H1 (cell line): ENCODE measurements at regions not wholly inside any gene's neighbourhood (a gene's known extent, or its start where the extent isn't known, plus 50 kb on each side); places are given as distances from the start of the nearest gene placed in this dataset.

Experiments
- CTCF ChIA-PET: fragments of 300-600 bp; sonication (Branson Sonifier 250); formaldehyde crosslinking; loops from one replicate; lab custom pipeline; 2021; ENCODE audit not compliant: partially characterized antibody; lab: Charles Lee
- POLR2A ChIA-PET: fragments of 300-600 bp; sonication (Branson Sonifier 250); formaldehyde crosslinking; loops from one replicate; lab custom pipeline; 2021; ENCODE audit warnings: inconsistent platforms; ENCODE audit not compliant: partially characterized antibody; lab: Charles Lee
- DNase-seq, 2 experiments: peaks; one replicate each; pipeline versions ENCODE4 v3.0.0 to v3.0.0-alpha.2; 2010 to 2022; ENCODE audit warnings: low spot score in 2 of 2, low read depth in 1 of 2, mixed read lengths in 1 of 2
- FAIRE-seq: peaks from 2 replicates; lab custom pipeline; 2011; peaks lifted over from hg19 to GRCh38; lab: Jason Lieb, UNC
- H2AFZ ChIP-seq: 2 replicates; pipeline ENCODE4 v1.8.1; 2012; ENCODE audit warnings: low read length, inconsistent platforms
- H2AK5ac ChIP-seq: 2 replicates; pipeline ENCODE4 v1.6.1; 2013; ENCODE audit warnings: low read depth, low read length
- H2BK120ac ChIP-seq: replicated peaks from 2 replicates; pipeline ENCODE3; 2013; ENCODE audit warnings: low read depth, low read length, inconsistent platforms
- H2BK12ac ChIP-seq: 2 replicates; pipeline ENCODE4 v1.6.1; 2013; ENCODE audit warnings: low read depth, low read length
- H2BK15ac ChIP-seq: 2 replicates; pipeline ENCODE4 v1.6.1; 2013; ENCODE audit warnings: low read length
- H2BK20ac ChIP-seq: 2 replicates; pipeline ENCODE4 v1.6.1; 2013; ENCODE audit warnings: low read length
- H2BK5ac ChIP-seq: 2 replicates; pipeline ENCODE4 v1.6.1; 2013; ENCODE audit warnings: low read depth, low read length
- H3K14ac ChIP-seq: 2 replicates; pipeline ENCODE4 v1.6.1; 2013; ENCODE audit warnings: inconsistent platforms; ENCODE audit not compliant: insufficient read length
- H3K18ac ChIP-seq: 2 replicates; pipeline ENCODE4 v1.6.1; 2013; ENCODE audit warnings: low read length; ENCODE audit errors: extremely low read depth
- H3K23ac ChIP-seq: 2 replicates; pipeline ENCODE4 v1.6.1; 2013; ENCODE audit warnings: inconsistent platforms; ENCODE audit not compliant: insufficient read length
- H3K23me2 ChIP-seq: 2 replicates; pipeline ENCODE4 v1.6.1; 2013; ENCODE audit warnings: low read depth, low read length
- H3K27ac ChIP-seq: 2 replicates; pipeline ENCODE4 v1.6.1; 2011; ENCODE audit warnings: low read depth, low read length, inconsistent platforms
- H3K27me3 ChIP-seq, 4 experiments: replicated peaks in 1 of 4; 1 replicate in 1 of 4; 2 replicates in 3 of 4; pipeline versions ENCODE4 v1.6.1 to v1.8.1; 2011 to 2013; ENCODE audit warnings: low read length in 3 of 4, mild to moderate bottlenecking in 3 of 4, inconsistent platforms in 2 of 4, mixed read lengths in 2 of 4, moderate library complexity in 1 of 4; ENCODE audit not compliant: control insufficient read depth in 3 of 4, insufficient read depth in 3 of 4; ENCODE audit errors: extremely low read depth in 1 of 4
- H3K36me3 ChIP-seq, 4 experiments: 2 replicates each; pipeline versions ENCODE4 v1.6.1 to v1.8.1; 2011 to 2013; ENCODE audit warnings: mild to moderate bottlenecking in 4 of 4, low read length in 3 of 4, moderate library complexity in 2 of 4, control low read depth in 1 of 4, inconsistent platforms in 1 of 4; ENCODE audit not compliant: insufficient read depth in 4 of 4, control insufficient read depth in 2 of 4
- H3K4ac ChIP-seq: replicated peaks from 2 replicates; pipeline ENCODE3; 2013; ENCODE audit warnings: low read length, low read depth, mixed read lengths, inconsistent platforms; ENCODE audit not compliant: insufficient read length
- H3K4me1 ChIP-seq, 4 experiments: replicated peaks in 1 of 4; 1 replicate in 1 of 4; 2 replicates in 3 of 4; pipeline versions ENCODE4 v1.6.1 to v1.8.1; 2011 to 2013; ENCODE audit warnings: low read length in 3 of 4, inconsistent platforms in 2 of 4, mixed read lengths in 1 of 4; ENCODE audit not compliant: insufficient read depth in 4 of 4, control insufficient read depth in 3 of 4
- H3K4me2 ChIP-seq, 2 experiments: 2 replicates each; pipeline versions ENCODE4 v1.6.1 to v1.8.1; 2011 to 2013; ENCODE audit warnings: low read depth in 2 of 2, low read length in 2 of 2, control low read depth in 1 of 2, inconsistent platforms in 1 of 2, mild to moderate bottlenecking in 1 of 2; ENCODE audit not compliant: insufficient read depth in 1 of 2
- H3K4me3 ChIP-seq, 4 experiments: fragments of 200-600, 300-600 bp in 1 of 4; sonication (generic), shearing (Covaris generic), sonication (Bioruptor Twin) in 1 of 4; 2 replicates each; pipeline versions ENCODE4 v1.5.1 to v1.8.1; 2011 to 2016; ENCODE audit warnings: low read length in 4 of 4, low read depth in 3 of 4, control low read depth in 2 of 4, inconsistent platforms in 2 of 4, mild to moderate bottlenecking in 2 of 4, mixed read lengths in 1 of 4, moderate library complexity in 1 of 4; ENCODE audit not compliant: insufficient read depth in 2 of 4; ENCODE audit errors: extremely low read depth in 1 of 4
- H3K56ac ChIP-seq: replicated peaks from 2 replicates; pipeline ENCODE3; 2013; ENCODE audit warnings: low read depth, mild to moderate bottlenecking, mixed read lengths, low read length, inconsistent platforms; ENCODE audit not compliant: insufficient read length
- H3K79me1 ChIP-seq: 2 replicates; pipeline ENCODE4 v1.6.1; 2013; ENCODE audit warnings: low read depth, low read length, control low read depth
- H3K79me2 ChIP-seq, 2 experiments: 2 replicates each; pipeline versions ENCODE4 v1.6.1 to v1.8.1; 2012 to 2013; ENCODE audit warnings: low read length in 2 of 2, mild to moderate bottlenecking in 2 of 2, inconsistent platforms in 1 of 2; ENCODE audit not compliant: insufficient read depth in 2 of 2, control insufficient read depth in 1 of 2
- H3K9ac ChIP-seq, 4 experiments: replicated peaks in 1 of 4; 1 replicate in 1 of 4; 2 replicates in 3 of 4; pipeline versions ENCODE4 v1.6.1 to v1.8.1; 2011 to 2013; ENCODE audit warnings: low read depth in 3 of 4, low read length in 3 of 4, control low read depth in 2 of 4, mild to moderate bottlenecking in 2 of 4, moderate library complexity in 2 of 4, inconsistent platforms in 1 of 4; ENCODE audit errors: extremely low read depth in 1 of 4
- H3K9me3 ChIP-seq, 2 experiments: 2 replicates each; pipeline versions ENCODE4 v1.6.1 to v1.8.1; 2012 to 2013; ENCODE audit warnings: mild to moderate bottlenecking in 2 of 2, moderate library complexity in 2 of 2, control low read depth in 1 of 2, inconsistent platforms in 1 of 2, low read depth in 1 of 2, low read length in 1 of 2, mixed read lengths in 1 of 2; ENCODE audit not compliant: insufficient read depth in 2 of 2
- H4K20me1 ChIP-seq, 2 experiments: replicated peaks in 1 of 2; 2 replicates each; pipeline versions ENCODE3 to v1.8.1; 2011 to 2013; ENCODE audit warnings: inconsistent platforms in 2 of 2, low read length in 2 of 2, mild to moderate bottlenecking in 1 of 2; ENCODE audit not compliant: insufficient read depth in 2 of 2, control insufficient read depth in 1 of 2
- H4K5ac ChIP-seq: 2 replicates; pipeline ENCODE4 v1.6.1; 2013; ENCODE audit warnings: low read length, low read depth, mixed read lengths, inconsistent platforms; ENCODE audit not compliant: insufficient read length
- H4K8ac ChIP-seq: 2 replicates; pipeline ENCODE4 v1.8.0; 2013; ENCODE audit warnings: mild to moderate bottlenecking, moderate library complexity, low read length, inconsistent platforms; ENCODE audit not compliant: insufficient read depth; ENCODE audit errors: extremely low read depth
- H4K91ac ChIP-seq: replicated peaks from 2 replicates; pipeline ENCODE3; 2013; ENCODE audit warnings: low read length, mixed read lengths, inconsistent platforms; ENCODE audit not compliant: insufficient read length
- ASH2L ChIP-seq: fragments of 200-600, 300-600 bp; sonication (generic); IDR thresholded peaks from one replicate; pipeline ENCODE4 v1.7.1; 2017; ENCODE audit warnings: low read length
- BACH1 ChIP-seq: IDR thresholded peaks from 2 replicates; pipeline ENCODE4 v1.6.1; 2012; ENCODE audit warnings: low read length, improper control_type of control experiment
- BRCA1 ChIP-seq: IDR thresholded peaks from 2 replicates; pipeline ENCODE4 v1.6.1; 2012; ENCODE audit warnings: low read depth, low read length, improper control_type of control experiment
- CBX5 ChIP-seq: fragments of 300-800, 300-1000 bp; sonication (generic); IDR thresholded peaks from 2 replicates; pipeline ENCODE4 v1.7.1; 2016; ENCODE audit warnings: antibody characterized with exemption, low read length, low read depth
- EP300 ChIP-seq, 2 experiments: IDR thresholded peaks; 1 replicate in 1 of 2; 2 replicates in 1 of 2; pipeline ENCODE4 v1.6.1; 2011 to 2012; ENCODE audit warnings: low read depth in 2 of 2, low read length in 2 of 2, mild to moderate bottlenecking in 2 of 2, borderline replicate concordance in 1 of 2, inconsistent platforms in 1 of 2, moderate library complexity in 1 of 2
- EZH2 ChIP-seq: fragments of 200-600 bp; sonication (generic); IDR thresholded peaks from 2 replicates; pipeline ENCODE4 v1.7.1; 2012; ENCODE audit warnings: low read depth, mild to moderate bottlenecking, moderate library complexity, low read length, inconsistent platforms; ENCODE audit not compliant: severe bottlenecking
- KDM1A ChIP-seq: fragments of 200-600, 300-600 bp; sonication (generic); IDR thresholded peaks from 2 replicates; pipeline ENCODE4 v1.7.1; 2016; ENCODE audit warnings: mild to moderate bottlenecking, low read length, borderline replicate concordance
- MAFK ChIP-seq: IDR thresholded peaks from 2 replicates; pipeline ENCODE4 v1.6.1; 2012; ENCODE audit warnings: low read depth, mild to moderate bottlenecking, improper control_type of control experiment, low read length
- NANOG ChIP-seq: IDR thresholded peaks from 2 replicates; pipeline ENCODE4 v1.6.1; 2011; ENCODE audit warnings: low read length, low read depth, mild to moderate bottlenecking, inconsistent platforms; ENCODE audit not compliant: insufficient read depth, poor library complexity, severe bottlenecking
- POLR2AphosphoS5 ChIP-seq: IDR thresholded peaks from 2 replicates; pipeline ENCODE4 v1.6.1; 2011; ENCODE audit warnings: low read depth, low read length
- POU5F1 ChIP-seq: IDR thresholded peaks from 2 replicates; pipeline ENCODE4 v1.6.1; 2011; ENCODE audit warnings: low read depth, mild to moderate bottlenecking, low read length, moderate library complexity
- RFX5 ChIP-seq: IDR thresholded peaks from 2 replicates; pipeline ENCODE4 v1.6.1; 2011; ENCODE audit warnings: low read depth, low read length, improper control_type of control experiment, borderline replicate concordance
- SIN3A ChIP-seq, 2 experiments: IDR thresholded peaks in 1 of 2; conservative IDR thresholded peaks in 1 of 2; 2 replicates each; pipeline ENCODE4 v1.6.1; 2011 to 2012; ENCODE audit warnings: low read length in 2 of 2, improper control_type of control experiment in 1 of 2, low read depth in 1 of 2, mild to moderate bottlenecking in 1 of 2
- TBP ChIP-seq: IDR thresholded peaks from 2 replicates; pipeline ENCODE4 v1.6.1; 2011; ENCODE audit warnings: low read depth, low read length, improper control_type of control experiment
- YY1 ChIP-seq: IDR thresholded peaks from 2 replicates; pipeline ENCODE4 v1.6.1; 2011; ENCODE audit warnings: low read depth, mild to moderate bottlenecking, low read length
- ZNF274 ChIP-seq: IDR thresholded peaks from 2 replicates; pipeline ENCODE4 v1.7.0; 2012; ENCODE audit warnings: low read length, borderline replicate concordance; ENCODE audit errors: extremely low read depth
- TF ChIP-seq, protein P1 (sequence below): IDR thresholded peaks from 2 replicates; pipeline ENCODE4 v1.6.1; 2012; ENCODE audit warnings: inconsistent platforms

DNA sequence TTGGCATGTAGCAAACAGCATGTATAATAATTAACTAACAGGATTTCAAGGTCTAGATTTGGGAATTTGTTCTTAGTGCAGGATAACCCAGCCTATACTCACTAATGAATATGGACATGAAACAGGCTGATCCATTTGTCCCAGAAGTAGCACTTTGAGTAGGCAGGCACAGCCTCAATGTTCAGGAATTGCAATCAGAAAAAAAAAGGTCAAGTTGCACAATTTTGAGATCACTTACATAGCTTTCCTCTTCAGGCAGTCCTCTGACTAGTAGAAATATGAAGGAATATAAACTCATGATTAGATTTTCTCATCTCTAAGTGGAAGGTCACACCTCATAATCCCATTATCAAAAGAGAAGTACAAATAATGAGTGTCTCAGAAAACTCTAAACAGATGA lies 921.4 kb upstream of the CELF2 start:
- H2AFZ ChIP-seq = no peak overlapping the region
- FAIRE-seq = no peak
- no peak overlapping the region for H3K56ac ChIP-seq
- no peak for TF ChIP-seq RFX5
- no peak for TF ChIP-seq ASH2L
- no peak for TF ChIP-seq ZNF274
- no peak for TF ChIP-seq YY1
- no peak for TF ChIP-seq CBX5
- no peak for TF ChIP-seq SIN3A (conservative IDR thresholded peaks at IDR 0.05 in 1 of 2, IDR thresholded peaks at IDR 0.05 in 1 of 2; ENCODE audit: low read depth in 1 of 2, low read length in 2 of 2)
- TF ChIP-seq MAFK = no peak
- TF ChIP-seq NANOG = no peak
- no peak for TF ChIP-seq TBP
- no peak for TF ChIP-seq POU5F1
- TF ChIP-seq BACH1 = no peak
- no peak for TF ChIP-seq POLR2AphosphoS5
- TF ChIP-seq EP300 (IDR thresholded peaks at IDR 0.05; ENCODE audit: borderline replicate concordance in 1 of 2, low read depth in 2 of 2, low read length in 2 of 2) = no peak
- TF ChIP-seq BRCA1 = no peak
- TF ChIP-seq EZH2 = no peak
- no peak for TF ChIP-seq KDM1A
- TF ChIP-seq, protein P1, sequence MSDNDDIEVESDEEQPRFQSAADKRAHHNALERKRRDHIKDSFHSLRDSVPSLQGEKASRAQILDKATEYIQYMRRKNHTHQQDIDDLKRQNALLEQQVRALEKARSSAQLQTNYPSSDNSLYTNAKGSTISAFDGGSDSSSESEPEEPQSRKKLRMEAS = no peak

More for the DNA sequence above, 921.4 kb upstream of the CELF2 start:
- Histone ChIP-seq H2BK120ac (no peak overlapping the region), H3K4me3 (no peak overlapping the region), H3K4ac (no peak overlapping the region), H3K27me3 (no peaks in the 10 kb centered on the region), H2BK15ac (no peak overlapping the region), H2BK5ac (no peak overlapping the region), H3K79me1 (no peaks in the 10 kb centered on the region), H3K36me3 (no peaks in the 10 kb centered on the region), H3K9me3 (no peaks in the 10 kb centered on the region), H4K5ac (no peak overlapping the region), H3K27ac (no peak overlapping the region), H2BK20ac (no peak overlapping the region), H3K4me2 (no peak overlapping the region), H4K20me1 (no peaks in the 10 kb centered on the region), H3K9ac (no peak overlapping the region), H3K14ac (no peak overlapping the region), H4K91ac (no peak overlapping the region), H3K23me2 (no peaks in the 10 kb centered on the region), H3K79me2 (no peaks in the 10 kb centered on the region), H4K8ac (no peak overlapping the region), H3K18ac (no peak overlapping the region), H2AK5ac (no peak overlapping the region), H2BK12ac (no peak overlapping the region), H3K4me1 (peaks cover 0 to 3% (median 0%) of the 10 kb centered on the region in 4 experiments; a peak in 2 of 7 replicates), H3K23ac (no peak overlapping the region)
- DNase-seq = no peak
- CTCF ChIA-PET = no interaction called here
- POLR2A ChIA-PET = no interaction called here
